Activated CD4-positive, alpha-beta T cell treated with anti-CD3 and anti-CD28 coated beads, Interleukin-10, Interleukin-2, amounts not matched to agents 100 ng/mL and 50 ng/mL, durations not matched to agents 16 hours and 8 hours (primary cell): ENCODE measurements at regions not wholly inside any gene's neighbourhood (a gene's known extent, or its start where the extent isn't known, plus 50 kb on each side); places are given as distances from the start of the nearest gene placed in this dataset.
A peak's percentile ranks its signal among the peaks of the same experiment; 100 is the strongest.

Source experiments
- DNase-seq: peaks from one replicate; pipeline ENCODE4 v3.0.0-alpha.2; 2020

DNA sequence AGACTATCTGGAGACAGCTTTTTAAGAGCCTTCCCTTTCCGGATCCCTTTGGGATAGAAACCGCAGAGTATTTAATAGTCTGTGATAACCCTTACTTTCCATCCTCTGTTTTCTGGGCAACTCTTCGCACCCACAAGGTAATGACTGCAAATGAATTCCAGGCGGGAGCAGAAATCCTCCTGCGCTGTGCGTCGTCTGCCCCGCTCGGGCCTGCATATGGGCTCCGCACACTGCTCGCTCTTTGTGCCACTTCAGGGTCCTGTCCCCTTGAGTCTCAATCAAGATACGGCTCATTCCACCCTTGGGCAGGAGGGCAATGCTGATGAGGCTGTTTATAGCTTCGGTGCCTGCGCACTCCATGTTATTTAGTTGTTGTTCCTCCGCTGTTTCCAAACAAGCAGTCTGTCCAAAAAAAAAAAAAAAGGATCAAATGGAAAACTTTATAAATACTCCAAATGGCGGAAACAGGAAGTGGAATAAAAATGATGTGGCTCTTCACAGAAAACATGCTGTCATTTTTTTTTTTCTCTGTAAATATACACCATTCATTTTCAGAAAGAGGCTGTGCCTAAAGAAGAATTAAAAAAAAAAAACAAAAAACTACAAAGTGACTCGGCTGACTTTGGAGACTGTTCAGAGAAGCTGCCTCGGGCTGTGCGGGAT lies 169.6 kb upstream of the GMDS start:
- DNase-seq: no peak

DNA sequence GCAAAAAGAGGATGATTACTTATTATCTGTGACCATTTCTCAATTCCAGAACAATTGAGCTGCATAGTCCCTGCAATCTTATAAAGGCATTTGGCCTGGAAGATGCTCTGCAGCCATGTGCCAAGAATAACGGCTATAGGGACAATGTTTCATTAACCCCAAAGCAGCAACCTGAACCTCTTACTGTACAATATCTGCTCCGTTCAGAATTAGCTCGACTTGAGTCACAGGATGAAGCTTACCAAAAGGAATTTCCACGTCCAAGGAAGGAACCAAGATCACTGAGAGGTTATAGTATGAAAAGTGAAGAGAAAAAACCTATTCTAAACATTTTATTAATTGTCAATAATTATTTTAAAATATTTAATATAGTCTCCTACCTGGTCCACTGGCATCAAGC lies 167.3 kb upstream of the GMDS start:
- DNase-seq: no peak

DNA sequence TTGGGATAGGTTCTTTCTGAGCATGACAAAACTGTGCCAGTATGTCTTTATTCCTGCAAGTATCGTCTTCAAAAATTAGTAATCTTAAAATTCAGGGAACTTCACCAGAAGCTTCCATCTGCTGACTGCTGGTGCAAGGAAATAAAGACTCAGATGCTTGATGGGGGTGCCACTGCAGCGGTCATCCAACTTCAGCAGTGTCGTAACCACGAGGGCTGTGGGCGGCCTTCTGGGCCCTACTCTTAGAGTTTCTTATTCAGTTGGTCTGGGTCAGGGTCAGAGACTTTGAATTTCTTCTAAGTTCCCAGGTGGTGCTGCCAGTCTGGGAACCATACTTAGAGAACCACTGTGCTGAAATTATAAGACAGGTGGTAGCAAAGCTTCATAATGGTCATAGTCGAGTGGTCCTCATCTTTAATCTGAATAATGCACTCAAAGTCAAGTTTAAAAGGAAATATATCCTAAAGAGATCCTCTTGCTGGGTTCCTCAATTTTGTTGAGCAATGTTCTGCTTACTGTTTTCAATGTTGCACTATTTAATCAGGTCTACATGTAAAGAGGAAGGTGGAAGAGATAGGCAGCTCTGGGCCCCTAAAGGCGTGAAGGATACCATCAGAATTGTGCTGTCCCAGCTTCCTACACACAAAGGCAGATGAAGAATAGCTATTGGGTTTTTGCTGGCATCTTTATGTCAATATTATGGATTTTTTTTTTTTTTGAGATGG lies 165.4 kb upstream of the GMDS start:
- no peak for DNase-seq

DNA sequence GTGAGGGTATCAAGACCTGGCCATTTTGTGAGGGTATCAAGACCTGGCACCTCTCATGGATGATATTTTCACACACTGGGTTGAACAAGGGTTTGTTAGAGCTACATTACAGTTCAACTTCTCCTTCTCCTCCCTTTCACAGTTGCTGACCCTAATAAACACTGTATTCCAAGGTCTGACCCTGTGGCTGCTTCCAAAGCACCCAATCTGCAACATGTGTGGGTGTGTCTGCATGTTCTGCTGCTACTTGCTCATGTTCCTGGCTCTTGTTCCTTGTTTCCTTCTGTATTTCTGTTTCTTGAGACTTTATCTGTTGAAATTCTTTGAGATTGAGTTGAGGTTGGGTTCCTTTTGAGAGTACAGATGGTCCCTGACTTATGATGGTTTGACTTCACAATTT lies 162.1 kb upstream of the GMDS start:
- no peak for DNase-seq

DNA sequence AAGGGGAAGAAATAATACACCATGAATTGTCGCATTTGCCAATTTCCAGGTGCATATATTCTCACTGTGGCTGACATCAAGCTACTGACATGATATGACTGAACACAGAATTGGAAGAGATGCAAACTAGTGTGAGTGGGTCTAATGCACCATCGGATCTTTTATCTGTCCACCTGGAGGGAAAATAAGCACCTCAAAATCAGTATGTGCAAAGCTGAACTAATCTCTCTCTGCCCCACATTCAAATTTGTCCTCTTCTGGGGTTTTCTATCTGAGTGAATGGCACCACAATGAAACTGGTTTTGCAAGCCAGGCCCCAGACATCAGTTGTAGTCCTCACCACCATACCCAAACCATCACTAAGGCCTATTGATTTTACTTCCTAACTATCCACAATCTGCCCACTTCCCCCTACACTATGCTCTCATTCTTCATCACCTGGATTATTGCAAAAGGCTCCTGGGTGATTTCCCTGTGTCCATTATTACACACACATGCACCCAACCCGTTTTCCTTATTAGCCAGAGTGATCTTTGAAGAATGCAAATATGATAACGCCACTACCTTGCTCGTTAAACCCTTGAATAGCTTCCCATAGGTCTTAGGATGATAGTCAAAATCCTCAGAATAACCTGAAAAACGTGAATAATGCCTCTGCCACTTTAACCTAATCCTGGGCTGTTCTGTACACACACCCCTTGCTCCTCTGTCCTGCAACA lies 159.0 kb upstream of the GMDS start:
- no peak for DNase-seq

DNA sequence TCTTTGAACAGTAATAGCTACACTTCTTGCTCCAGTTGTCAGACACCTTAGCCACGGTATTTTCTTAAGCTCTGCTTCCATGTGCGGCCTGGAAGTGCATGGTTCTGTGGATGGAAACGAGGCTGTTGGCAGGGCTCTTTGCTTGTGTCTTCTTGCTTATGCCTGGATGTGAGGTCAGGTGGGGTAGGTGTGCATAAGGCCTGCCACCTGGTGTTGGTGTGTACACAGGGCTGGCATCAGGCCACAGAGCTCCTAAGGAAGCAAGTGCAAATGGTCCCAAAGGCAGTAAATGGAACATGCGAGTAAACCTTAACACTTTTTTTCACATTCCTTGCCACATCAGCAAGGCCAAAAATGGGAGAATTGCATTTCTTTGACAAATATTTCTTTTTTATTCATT lies 158.1 kb upstream of the GMDS start:
- DNase-seq: no peak

DNA sequence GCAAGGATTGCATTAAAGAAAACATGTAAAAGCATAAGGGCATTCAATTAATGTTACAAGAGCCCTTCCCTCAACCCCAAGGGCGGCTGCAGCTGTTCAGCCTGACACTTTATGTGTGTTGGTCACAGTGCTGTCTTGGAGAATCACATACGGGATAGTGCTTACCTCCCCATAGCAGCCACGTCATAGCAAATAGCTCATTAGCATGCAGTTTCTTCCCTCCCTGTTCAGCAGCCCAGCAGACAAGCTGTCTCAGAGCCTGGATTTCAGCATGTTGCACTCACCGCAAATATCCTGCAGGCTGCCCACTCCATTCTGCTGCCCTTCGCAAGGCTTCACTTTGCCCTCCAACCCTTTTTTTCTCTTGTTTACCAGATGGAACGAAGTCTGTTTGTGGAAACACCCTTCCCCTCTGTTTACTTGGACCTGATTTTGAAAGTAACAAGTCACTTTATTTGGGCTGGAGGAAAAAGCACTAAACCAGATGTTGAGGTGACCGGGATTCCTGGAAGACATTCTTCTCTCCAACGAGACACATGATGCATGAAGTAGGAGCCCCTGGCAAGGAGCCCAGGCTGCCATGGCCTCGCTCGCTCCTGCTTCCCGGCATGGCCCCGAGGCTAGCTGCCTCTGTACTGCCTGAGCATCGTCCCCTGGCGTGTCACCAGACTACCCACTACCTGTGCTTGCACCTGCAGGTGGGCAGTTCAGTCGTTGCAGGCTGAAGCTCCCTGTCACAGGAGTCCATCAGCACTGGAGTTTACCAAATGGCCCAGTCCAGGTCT lies 151.6 kb upstream of the GMDS start:
- DNase-seq: no peak

DNA sequence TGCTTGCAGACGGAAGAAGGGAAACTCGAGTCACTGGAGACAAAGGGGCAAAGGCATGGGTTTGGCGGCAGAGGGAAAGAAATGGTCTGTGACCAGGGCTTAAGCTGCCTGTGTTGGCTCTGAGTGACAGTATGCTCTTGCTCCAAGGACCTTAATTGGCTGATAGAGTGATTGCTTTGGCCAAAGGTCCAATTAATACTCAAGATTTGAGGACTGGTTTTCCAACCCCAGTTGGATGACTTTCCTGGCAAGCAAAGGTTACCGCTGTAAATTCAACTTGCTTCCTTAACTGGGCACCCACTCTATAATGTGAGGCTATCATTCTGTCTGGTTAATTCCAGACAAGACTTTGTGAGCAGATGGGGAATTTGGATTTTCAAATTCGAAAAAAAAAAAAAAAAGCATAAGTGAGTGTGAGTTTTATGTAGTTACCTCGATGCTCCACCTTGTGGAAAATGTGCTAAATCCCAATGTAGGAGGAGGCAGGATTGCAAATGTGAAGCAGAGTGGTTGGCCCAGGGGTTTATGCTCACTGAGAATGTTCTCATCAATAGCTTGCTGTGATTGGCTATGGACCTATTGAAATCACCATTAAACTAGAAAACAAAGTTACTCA lies 150.7 kb upstream of the GMDS start:
- DNase-seq: no peak

DNA sequence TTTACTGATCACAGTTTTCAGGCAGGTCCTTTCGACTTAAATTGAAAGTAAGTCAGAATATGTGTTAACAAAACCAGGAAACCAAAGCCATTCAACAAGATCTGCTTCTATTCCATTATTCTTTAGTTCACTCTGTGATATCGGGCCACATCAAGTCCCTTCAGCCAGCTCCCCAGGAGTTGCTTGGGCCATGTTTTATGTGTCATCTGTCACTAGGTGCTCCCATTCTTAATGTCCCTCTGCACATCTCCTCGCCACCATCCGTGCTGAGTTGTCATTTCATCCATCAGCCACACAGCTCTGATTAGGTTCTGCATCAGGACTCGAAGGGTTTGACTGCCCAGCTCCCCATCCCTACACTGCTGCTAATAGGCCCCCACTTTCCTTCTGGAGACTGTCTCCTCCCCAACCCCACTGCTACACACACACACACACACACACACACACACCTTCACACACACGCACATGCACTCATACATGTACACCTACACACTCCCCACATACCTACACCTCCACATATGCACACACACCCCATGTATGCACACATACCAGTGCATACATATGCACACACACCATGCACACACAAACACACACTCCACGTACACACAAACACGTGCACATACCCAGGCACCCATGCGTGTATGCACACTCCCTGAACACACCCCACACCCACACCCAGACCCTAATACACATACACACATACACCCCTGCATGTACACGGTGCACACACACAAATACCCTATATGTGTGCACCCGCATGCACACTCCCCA lies 143.3 kb upstream of the GMDS start:
- no peak for DNase-seq

DNA sequence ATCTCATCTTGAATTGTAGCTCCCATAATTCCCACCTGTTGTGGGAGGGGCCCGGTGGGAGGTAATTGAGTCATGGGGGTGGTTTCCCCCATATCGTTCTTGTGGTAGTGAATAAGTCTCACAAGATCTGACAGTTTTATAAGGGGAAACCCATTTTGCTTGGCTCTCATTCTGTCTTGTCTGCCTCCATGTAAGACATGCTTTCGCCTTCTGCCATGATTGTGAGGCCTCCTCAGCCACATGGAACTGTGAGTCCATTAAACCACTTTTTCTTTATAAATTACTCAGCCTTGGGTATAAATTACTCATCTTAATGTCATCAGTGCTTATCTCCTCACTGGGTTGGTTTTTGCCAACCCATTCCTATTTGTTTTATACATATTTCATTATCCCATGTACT lies 142.0 kb upstream of the GMDS start:
- peak; percentile 37 for DNase-seq

DNA sequence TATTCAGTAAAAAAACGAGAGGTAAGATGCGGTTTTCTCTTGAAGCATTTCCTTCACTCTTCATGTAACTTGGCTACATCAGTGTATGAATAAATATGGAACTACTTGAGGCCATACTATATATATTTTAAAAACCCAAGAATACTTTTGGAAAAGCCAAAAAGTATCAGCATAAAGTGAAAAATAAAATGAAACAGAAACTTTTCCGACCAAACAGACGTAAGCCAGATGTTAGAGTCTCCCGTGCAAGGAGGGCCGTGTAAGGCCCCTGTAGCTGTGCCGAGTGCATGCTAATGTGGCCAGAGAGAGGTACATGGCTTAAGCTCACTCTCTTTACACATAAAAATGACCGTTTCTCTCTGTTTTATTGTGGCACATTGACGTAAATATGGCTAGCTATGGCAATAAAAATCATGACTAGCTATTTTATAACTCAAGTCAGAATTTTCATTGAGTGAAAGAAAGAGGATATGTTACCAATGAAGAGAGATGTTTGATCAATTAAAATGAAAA lies 140.1 kb upstream of the GMDS start:
- no peak for DNase-seq

DNA sequence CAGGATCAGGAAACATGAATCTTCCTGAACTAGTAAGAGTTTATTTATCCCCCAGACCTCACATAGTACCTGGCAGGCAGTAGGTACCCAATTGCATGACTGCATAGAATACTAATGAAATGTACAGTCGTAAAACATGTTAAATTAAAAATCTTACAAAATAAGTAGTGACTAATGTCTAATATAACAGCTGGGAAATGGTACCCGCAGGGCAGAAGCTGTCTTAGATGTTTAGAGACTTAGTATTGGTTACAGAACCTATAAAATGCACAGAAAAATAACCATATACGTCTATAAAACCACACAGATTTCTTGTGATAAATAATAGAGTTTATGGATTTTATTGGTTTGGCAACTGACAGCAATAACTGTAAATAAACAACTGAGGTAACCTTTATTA lies 139.1 kb upstream of the GMDS start:
- no peak for DNase-seq

DNA sequence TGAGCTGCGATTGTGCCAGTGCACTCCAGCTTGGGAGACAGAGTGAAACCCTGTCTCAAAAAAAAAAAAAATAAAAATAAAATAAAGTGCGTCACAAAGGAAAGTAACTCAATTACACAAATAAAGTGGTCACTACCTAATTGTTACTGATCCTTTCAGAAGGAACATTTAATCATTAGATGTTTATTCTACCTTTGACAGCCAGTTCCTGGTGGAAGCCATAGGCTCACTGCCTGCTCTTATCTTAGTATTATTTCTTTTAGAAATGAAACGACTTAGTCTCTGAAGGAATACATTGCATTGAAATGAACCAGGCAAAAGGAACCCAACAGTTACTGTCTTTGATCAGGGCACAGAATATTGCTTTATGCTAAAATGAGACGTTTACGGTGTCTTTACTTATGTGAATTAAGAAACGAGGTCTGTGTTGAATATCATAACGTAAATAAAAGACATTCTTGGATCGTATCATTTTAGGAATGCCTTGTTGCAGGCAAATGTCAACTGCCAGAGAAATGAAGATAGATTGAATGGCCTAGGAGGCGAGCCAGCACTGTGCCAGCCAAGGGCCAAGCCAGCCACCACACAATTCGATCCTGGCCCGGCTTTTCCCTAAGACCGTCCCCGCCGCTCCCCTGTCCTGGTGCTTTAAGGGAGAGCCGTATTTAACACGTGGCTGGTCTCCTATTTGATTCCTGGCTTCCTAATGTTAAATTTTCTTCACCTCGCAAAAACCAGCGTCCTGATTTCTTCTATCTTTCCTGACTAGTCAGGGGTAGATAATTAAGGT lies 136.7 kb upstream of the GMDS start:
- no peak for DNase-seq

DNA sequence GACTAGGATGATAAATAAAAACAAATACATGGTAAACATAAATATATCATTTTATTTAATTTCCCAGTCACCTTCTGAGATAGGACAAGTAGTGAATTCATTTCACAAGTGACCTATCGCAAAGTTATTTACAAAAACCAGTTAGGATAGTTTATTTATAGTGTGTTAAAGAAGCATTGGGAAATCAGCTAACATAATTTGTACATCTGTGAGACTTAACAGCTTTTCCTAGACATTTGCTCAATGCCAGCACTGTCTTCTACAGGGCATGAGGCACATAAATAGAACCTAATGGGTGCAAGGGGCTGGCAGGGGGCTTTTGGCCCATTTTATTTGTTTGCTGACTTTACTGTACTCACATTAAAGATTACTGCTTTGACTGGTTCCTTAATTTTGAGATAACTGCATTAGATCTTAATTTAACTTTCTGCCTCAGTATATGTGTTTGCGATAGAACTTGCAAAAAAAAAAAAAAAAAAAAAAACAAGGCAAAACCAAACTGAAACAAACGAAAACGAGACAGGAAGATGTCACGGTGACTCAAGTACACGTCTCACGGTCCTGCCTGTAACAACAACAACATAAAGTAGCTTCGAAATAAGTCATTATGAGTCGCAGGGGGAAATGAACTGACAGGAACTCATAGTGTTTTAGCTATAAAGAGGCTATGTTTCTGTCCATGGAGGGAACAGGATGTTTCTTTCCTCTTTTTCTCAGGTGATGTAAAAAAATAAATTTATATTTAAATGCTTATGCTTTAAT lies 133.7 kb upstream of the GMDS start:
- DNase-seq: peak; percentile 66

DNA sequence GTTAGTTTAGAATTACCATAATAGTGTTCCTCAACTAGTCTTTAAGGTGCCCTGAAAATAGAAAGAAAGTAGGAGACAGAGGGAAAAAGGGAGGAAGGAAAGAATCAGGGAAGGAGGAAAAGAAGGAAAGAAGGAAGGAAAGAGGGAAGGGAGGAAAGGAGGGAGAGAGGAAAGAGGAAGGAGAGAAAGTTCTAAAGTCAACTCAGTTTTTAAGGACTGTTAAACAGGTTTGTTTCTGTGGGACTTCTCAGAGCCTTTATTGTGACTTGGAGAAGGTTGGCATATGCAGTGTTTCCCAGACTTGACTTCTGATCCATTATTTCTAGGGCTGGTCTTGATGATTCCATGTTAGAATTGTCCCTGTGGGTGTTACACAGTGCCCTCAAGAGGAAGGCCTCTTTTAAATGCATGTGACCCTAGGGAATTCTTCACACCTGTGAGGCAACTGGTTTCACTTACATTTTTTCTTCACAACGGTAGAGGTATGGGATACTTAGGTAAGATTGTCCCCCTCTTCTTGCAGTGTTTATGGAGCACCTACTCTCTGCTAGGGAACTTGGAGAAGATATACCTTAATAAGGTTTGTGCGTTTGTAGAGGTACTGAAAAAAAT lies 132.7 kb upstream of the GMDS start:
- no peak for DNase-seq

DNA sequence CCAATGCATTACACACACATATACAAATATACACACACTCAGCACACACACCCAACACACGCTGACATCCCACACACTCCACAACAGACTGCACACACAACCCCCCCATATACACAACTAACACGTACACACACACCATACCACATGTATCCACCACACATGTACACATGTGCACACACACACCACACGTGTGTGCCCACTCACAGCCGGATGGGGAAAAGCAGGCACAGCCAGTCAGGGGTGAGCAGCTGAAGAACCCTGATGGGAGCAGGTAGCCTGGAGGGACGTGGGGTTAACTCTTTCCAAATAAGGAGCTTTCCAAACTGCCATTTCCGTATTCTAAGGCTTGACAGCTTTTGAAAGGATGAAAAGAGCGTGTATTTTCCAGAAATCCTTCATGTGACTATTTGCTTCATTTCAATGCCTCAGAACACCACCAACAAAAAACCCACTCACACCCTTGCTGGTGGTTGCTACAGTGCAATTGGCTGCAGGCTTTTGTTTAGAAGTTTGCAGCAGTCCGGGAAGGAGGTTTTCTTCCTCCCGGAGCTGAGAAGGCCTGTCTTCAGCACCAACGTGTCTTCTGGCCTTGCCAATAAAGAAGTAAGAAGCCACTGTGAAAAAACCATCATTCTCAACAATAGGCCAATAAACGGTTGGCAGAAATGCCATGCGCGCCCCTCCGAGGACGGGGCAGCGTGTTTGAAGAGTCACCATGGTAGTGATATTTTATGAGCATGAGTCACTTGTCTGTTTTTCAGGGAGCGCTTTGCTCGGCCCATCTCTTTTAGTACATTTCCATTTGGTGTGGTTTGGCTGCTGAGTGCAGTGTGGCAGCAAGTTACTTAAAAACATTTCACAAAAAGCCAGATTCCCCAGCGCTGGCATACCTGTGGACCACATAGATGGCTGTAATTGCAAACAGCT lies 131.3 kb upstream of the GMDS start:
- DNase-seq: no peak

DNA sequence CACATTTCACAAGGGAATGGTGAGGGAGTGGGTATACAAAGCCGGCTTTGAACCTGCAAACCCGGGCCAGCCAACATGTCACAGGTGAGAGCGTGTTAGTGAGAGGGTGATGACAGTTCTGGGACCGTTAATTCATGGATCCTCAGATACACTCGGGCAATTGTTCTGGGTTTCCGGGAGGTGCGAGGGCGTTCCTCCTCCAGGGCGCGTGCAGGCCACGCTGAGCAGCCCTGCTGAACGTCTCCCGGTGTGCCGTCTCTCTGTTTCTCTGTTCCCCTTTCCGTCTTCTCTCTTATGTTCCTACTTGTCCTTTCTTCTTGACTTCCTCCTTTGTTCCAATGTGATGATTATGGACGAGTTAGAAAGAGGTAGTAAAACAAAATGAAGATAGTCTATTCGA lies 130.0 kb upstream of the GMDS start:
- no peak for DNase-seq

DNA sequence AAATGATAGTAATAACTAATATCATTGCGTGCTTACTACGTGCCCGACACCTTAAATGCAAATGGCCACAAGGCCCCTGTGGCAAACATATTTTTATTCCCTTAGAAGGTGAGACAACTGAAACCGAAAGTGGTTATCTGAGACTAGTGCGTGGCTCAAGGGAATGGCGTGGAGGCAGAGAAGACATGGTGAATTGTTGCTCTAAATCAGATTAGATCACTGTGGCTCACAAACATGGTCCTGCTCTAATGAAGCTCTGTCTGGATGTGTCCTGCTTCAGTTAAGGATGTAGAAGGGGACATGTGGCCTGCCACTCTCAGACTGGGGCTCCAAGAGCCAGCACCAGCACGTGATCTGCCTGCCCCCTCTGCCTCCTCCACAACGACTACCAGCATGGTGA lies 124.2 kb upstream of the GMDS start:
- no peak for DNase-seq

DNA sequence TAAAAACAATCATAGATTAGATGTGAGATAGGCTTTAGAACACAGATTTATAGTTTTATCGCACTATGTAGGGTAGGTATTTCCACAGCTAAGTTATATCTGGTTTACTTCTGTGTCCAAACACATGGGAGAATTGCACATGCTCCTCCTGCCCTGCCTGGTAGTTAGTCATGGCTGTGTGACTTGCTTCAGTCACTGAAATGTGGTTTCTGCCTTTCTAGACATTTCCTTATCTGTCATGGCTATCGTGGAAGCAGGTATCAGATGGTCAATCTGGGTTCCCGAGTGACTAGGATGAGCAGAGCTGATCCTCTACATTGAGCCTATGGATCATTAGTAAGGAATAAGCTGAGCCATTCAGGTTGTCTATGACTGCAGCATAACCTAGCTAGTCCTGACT lies 117.8 kb upstream of the GMDS start:
- no peak for DNase-seq
